Adrenal gland (tissue), 9 donors: ENCODE measurements at regions not wholly inside any gene's neighbourhood (a gene's known extent, or its start where the extent isn't known, plus 50 kb on each side); places are given as distances from the start of the nearest gene placed in this dataset.

Experiments used
- DNase-seq, 7 donors: peaks; one replicate each; pipeline ENCODE4 v3.0.0-alpha.2; 2019 to 2020
- H3K27ac ChIP-seq, 5 donors: fragments of 200-600 bp; sonication (generic) in 4 of 5; 1 replicate in 3 of 5; 2 replicates in 2 of 5; pipeline versions ENCODE4 v1.5.1 to v1.8.0; 2016 to 2020; ENCODE audit warnings: mild to moderate bottlenecking in 1 of 5
- H3K27me3 ChIP-seq: fragments of 200-600 bp; 2 replicates; pipeline ENCODE4 v1.8.0; 2021
- H3K36me3 ChIP-seq, 2 donors: fragments of 200-600 bp; replicated peaks in 1 of 2; 1 replicate in 1 of 2; 2 replicates in 1 of 2; pipeline versions ENCODE4 v1.5.1 to v1.8.0; 2018 to 2022
- H3K4me1 ChIP-seq, 2 donors: fragments of 200-600 bp; replicated peaks in 1 of 2; 1 replicate in 1 of 2; 2 replicates in 1 of 2; pipeline versions ENCODE4 v1.5.1 to v1.8.0; 2018 to 2021
- H3K4me3 ChIP-seq, 4 donors: fragments of 200-600 bp; sonication (generic) in 3 of 4; one replicate each; pipeline ENCODE4 v1.5.1; 2016 to 2018
- H3K9me3 ChIP-seq, 3 donors: fragments of 200-600 bp; sonication (generic) in 1 of 3; replicated peaks in 1 of 3; 1 replicate in 2 of 3; 2 replicates in 1 of 3; pipeline versions ENCODE4 v1.5.1 to v1.8.0; 2016 to 2021
- CTCF ChIP-seq, 6 experiments: fragments of 450-650 bp in 4 of 6; fragments of 200-600 bp in 2 of 6; sonication (generic) in 1 of 6; IDR thresholded peaks; 1 replicate in 5 of 6; 2 replicates in 1 of 6; pipeline versions ENCODE4 v1.5.1 to v1.8.0; 2016 to 2021; ENCODE audit warnings: antibody characterized with exemption in 6 of 6, mild to moderate bottlenecking in 2 of 6, moderate library complexity in 1 of 6
- POLR2A ChIP-seq, 2 donors: fragments of 450-650 bp; IDR thresholded peaks; one replicate each; pipeline ENCODE4 v1.6.1; 2017; ENCODE audit warnings: antibody characterized with exemption in 2 of 2, mild to moderate bottlenecking in 2 of 2, moderate library complexity in 1 of 2
- WGBS, 4 donors: extraction: QIAGEN DNeasy Blood & Tissue Kit in 2 of 4; methylation state at CpG; one replicate each; pipeline versions ENCODE4 v1.1.5 to v1.1.7; 2013 to 2017; 5-methylcytosine and 5-hydroxymethylcytosine counted together
- intact Hi-C, 2 donors: fragments of 100-400 bp; cut with DNase I; formaldehyde crosslinking; loops; one replicate each; pipeline versions ENCODE4 v1.14.1 to v1.15.0; 2022 to 2023
- donor health status: healthy with polysubstance abuse.
- donor health status: Bipolar disorder and iron deficiency.
- donor health status: DM: yes; HTN: yes; CAD: no.
- donor health status: DM: no; HTN: no; CAD: no.
- donor health status: DM: no; HTN: no; CAD: no.

GRCh38 chr11:112852143-112852866, 108.9 kb upstream of the NCAM1 start:
- DNase-seq: peak in 4 of 7 donors; percentile 16 to 55 (median 32)
- no peak for TF ChIP-seq CTCF (IDR thresholded peaks at IDR 0.05)
- TF ChIP-seq POLR2A (IDR thresholded peaks at IDR 0.05): no peak
- intact Hi-C loops: no loop called here
- no peak overlapping the region for H3K4me3 ChIP-seq
- peak overlapping the region in 2 of 5 donors; percentile 47 to 67 for H3K27ac ChIP-seq
- no peaks in the 10 kb centered on the region for H3K36me3 ChIP-seq
- peaks cover 0 to 8% of the 10 kb centered on the region in 2 donors for H3K4me1 ChIP-seq
- WGBS, 4 donors: 30 to 40% (median 38%) methylated on average over 5 of the region's 5 CpGs
- H3K9me3 ChIP-seq: no peaks in the 10 kb centered on the region
- no peaks in the 10 kb centered on the region for H3K27me3 ChIP-seq

GRCh38 chr11:112856133-112856532, 105.1 kb upstream of the NCAM1 start:
- no peaks in the 10 kb centered on the region for H3K27me3 ChIP-seq
- no peaks in the 10 kb centered on the region for H3K36me3 ChIP-seq
- 81 to 87% (median 84%) methylated on average over 4 of the region's 4 CpGs for WGBS, 4 donors
- no peak overlapping the region for H3K27ac ChIP-seq
- intact Hi-C loops: no loop called here
- peaks cover 0 to 8% of the 10 kb centered on the region in 2 donors for H3K4me1 ChIP-seq
- no peak for TF ChIP-seq CTCF (IDR thresholded peaks at IDR 0.05)
- no peak for TF ChIP-seq POLR2A (IDR thresholded peaks at IDR 0.05)
- H3K9me3 ChIP-seq: no peaks in the 10 kb centered on the region
- no peak overlapping the region for H3K4me3 ChIP-seq
- no peak for DNase-seq

- Histone ChIP-seq H3K4me1 (peaks cover 0 to 8% of the 10 kb centered on the region in 2 donors), H3K36me3 (no peaks in the 10 kb centered on the region), H3K4me3 (no peak overlapping the region), H3K27me3 (no peaks in the 10 kb centered on the region), H3K9me3 (peaks cover 0 to 2% (median 0%) of the 10 kb centered on the region in 3 donors), H3K27ac (no peak overlapping the region)
- 53 to 64% (median 59%) methylated on average over 2 of the region's 2 CpGs for WGBS, 4 donors
- no peak for DNase-seq
- intact Hi-C loops: no loop called here
- TF ChIP-seq POLR2A (IDR thresholded peaks at IDR 0.05): no peak
- no peak for TF ChIP-seq CTCF (IDR thresholded peaks at IDR 0.05)
Observed at GRCh38 chr11:112856591-112856990, 104.6 kb upstream of the NCAM1 start.

GRCh38 chr11:112858289-112859023, 102.8 kb upstream of the NCAM1 start:
- DNase-seq: no peak
- H3K4me3 ChIP-seq: no peak overlapping the region
- intact Hi-C loops: no loop called here
- peaks cover 0 to 8% (median 0%) of the 10 kb centered on the region in 3 donors for H3K9me3 ChIP-seq
- TF ChIP-seq POLR2A (IDR thresholded peaks at IDR 0.05) (no peak), CTCF (IDR thresholded peaks at IDR 0.05) (no peak)
- no peak overlapping the region for H3K27ac ChIP-seq
- H3K27me3 ChIP-seq: no peaks in the 10 kb centered on the region
- WGBS, 4 donors: 81 to 92% (median 83%) methylated on average over 5 of the region's 5 CpGs
- H3K4me1 ChIP-seq: no peaks in the 10 kb centered on the region
- H3K36me3 ChIP-seq: no peaks in the 10 kb centered on the region
